ENCODE measurements at regions not wholly inside any gene's neighbourhood (a gene's known extent, or its start where the extent isn't known, plus 50 kb on each side); places are given as distances from the start of the nearest gene placed in this dataset.

DNA sequence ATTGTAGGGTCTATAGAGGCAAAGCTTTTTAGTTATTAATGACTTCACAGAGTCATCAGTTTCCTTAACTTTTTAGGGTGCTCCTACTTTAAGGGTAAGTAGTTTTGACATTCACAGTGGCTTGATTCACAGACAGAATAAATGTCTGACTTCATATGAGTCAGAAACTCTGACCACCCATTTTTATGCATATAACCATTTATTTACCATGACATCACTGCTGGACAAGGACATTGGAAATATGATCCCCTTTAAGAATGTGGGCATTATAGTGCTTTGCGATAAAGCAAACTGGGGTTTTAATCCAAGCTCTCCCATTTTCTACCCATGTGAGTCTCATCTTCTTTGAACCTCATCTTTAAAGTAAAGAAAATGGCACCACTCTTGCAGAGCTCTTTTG is 162.0 kb upstream of the MC4R start:
- H3K27me3 ChIP-seq (ENCODE audit: control insufficient read depth, insufficient read depth, low read length), result no peaks in the 10 kb centered on the region
- in situ Hi-C loops (cut with HindIII; ENCODE audit: low pct_unique_long_range_greater_than_20kb, low sequenced_read_pairs) (no loop called here), intact Hi-C loops (cut with micrococcal nuclease; ENCODE audit: unreplicated experiment) (no loop called here)
- H3K36me3 ChIP-seq (ENCODE audit: control insufficient read depth, insufficient read depth, low read length), result no peaks in the 10 kb centered on the region
- no peak for TF ChIP-seq SIN3A (IDR thresholded peaks at IDR 0.05; ENCODE audit: borderline replicate concordance, insufficient read depth, low read depth, low read length)
- TF ChIP-seq, protein P1, sequence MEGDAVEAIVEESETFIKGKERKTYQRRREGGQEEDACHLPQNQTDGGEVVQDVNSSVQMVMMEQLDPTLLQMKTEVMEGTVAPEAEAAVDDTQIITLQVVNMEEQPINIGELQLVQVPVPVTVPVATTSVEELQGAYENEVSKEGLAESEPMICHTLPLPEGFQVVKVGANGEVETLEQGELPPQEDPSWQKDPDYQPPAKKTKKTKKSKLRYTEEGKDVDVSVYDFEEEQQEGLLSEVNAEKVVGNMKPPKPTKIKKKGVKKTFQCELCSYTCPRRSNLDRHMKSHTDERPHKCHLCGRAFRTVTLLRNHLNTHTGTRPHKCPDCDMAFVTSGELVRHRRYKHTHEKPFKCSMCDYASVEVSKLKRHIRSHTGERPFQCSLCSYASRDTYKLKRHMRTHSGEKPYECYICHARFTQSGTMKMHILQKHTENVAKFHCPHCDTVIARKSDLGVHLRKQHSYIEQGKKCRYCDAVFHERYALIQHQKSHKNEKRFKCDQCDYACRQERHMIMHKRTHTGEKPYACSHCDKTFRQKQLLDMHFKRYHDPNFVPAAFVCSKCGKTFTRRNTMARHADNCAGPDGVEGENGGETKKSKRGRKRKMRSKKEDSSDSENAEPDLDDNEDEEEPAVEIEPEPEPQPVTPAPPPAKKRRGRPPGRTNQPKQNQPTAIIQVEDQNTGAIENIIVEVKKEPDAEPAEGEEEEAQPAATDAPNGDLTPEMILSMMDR (IDR thresholded peaks at IDR 0.05), result no peak
- TF ChIP-seq, protein P2, sequence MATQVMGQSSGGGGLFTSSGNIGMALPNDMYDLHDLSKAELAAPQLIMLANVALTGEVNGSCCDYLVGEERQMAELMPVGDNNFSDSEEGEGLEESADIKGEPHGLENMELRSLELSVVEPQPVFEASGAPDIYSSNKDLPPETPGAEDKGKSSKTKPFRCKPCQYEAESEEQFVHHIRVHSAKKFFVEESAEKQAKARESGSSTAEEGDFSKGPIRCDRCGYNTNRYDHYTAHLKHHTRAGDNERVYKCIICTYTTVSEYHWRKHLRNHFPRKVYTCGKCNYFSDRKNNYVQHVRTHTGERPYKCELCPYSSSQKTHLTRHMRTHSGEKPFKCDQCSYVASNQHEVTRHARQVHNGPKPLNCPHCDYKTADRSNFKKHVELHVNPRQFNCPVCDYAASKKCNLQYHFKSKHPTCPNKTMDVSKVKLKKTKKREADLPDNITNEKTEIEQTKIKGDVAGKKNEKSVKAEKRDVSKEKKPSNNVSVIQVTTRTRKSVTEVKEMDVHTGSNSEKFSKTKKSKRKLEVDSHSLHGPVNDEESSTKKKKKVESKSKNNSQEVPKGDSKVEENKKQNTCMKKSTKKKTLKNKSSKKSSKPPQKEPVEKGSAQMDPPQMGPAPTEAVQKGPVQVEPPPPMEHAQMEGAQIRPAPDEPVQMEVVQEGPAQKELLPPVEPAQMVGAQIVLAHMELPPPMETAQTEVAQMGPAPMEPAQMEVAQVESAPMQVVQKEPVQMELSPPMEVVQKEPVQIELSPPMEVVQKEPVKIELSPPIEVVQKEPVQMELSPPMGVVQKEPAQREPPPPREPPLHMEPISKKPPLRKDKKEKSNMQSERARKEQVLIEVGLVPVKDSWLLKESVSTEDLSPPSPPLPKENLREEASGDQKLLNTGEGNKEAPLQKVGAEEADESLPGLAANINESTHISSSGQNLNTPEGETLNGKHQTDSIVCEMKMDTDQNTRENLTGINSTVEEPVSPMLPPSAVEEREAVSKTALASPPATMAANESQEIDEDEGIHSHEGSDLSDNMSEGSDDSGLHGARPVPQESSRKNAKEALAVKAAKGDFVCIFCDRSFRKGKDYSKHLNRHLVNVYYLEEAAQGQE (IDR thresholded peaks at IDR 0.05; ENCODE audit: insufficient read depth in 1 of 2, low read depth in 2 of 2, low read length in 1 of 2), result no peak
- no peak for TF ChIP-seq POLR2AphosphoS5 (IDR thresholded peaks at IDR 0.05; ENCODE audit: low read depth, low read length)
- no peak for TF ChIP-seq TCF7L2 (IDR thresholded peaks at IDR 0.05; ENCODE audit: low read depth, low read length)
- no peaks in the 10 kb centered on the region for H3K9me3 ChIP-seq (ENCODE audit: control insufficient read depth, insufficient read depth, low read depth, low read length)
- ATAC-seq (no peak), DNase-seq (ENCODE audit: low read depth, low spot score) (no peak)
- no peaks in the 10 kb centered on the region for H3K4me1 ChIP-seq (ENCODE audit: control insufficient read depth, insufficient read depth, low read length)
- no TSS peak for BruUV-seq (replicated peaks)
- no peak overlapping the region for H3K27ac ChIP-seq (ENCODE audit: low read length)
- CTCF ChIA-PET, result no interaction called here
- POLR2A ChIA-PET, result no interaction called here
- H3K4me3 ChIP-seq (ENCODE audit: low read depth in 2 of 2, low read length in 2 of 2), result no peak overlapping the region

DNA sequence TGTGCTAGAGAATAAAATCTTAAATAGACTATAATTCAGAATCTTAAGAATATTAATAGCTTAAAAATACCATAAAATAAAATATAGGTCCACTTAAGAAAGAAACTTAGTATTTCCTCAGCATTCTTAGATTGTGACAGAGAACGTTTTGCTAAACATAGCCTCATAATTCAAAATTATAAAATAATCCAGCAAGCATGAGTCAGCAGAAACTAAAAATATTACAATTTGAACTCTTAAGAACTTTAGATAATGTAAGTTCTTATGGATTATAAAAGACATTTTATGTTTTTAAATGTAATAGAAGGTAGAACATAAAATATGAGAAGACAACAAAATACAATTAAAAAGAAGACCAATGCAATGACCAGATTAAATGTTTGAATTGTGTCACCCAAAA is 164.5 kb upstream of the MC4R start:
- ATAC-seq, result no peak
- POLR2A ChIA-PET, result no interaction called here
- TF ChIP-seq, protein P2 (IDR thresholded peaks at IDR 0.05; ENCODE audit: insufficient read depth in 1 of 2, low read depth in 2 of 2, low read length in 1 of 2), result no peak
- no peak for TF ChIP-seq SIN3A (IDR thresholded peaks at IDR 0.05; ENCODE audit: borderline replicate concordance, insufficient read depth, low read depth, low read length)
- BruUV-seq (replicated peaks), result no TSS peak
- in situ Hi-C loops (cut with HindIII; ENCODE audit: low pct_unique_long_range_greater_than_20kb, low sequenced_read_pairs), result no loop called here
- Histone ChIP-seq H3K9me3 (ENCODE audit: control insufficient read depth, insufficient read depth, low read depth, low read length) (no peaks in the 10 kb centered on the region), H3K27me3 (ENCODE audit: control insufficient read depth, insufficient read depth, low read length) (no peaks in the 10 kb centered on the region), H3K4me1 (ENCODE audit: control insufficient read depth, insufficient read depth, low read length) (no peaks in the 10 kb centered on the region), H3K36me3 (ENCODE audit: control insufficient read depth, insufficient read depth, low read length) (no peaks in the 10 kb centered on the region), H3K4me3 (ENCODE audit: low read depth in 2 of 2, low read length in 2 of 2) (no peak overlapping the region), H3K27ac (ENCODE audit: low read length) (no peak overlapping the region)
- CTCF ChIA-PET, result no interaction called here
- intact Hi-C loops (cut with micrococcal nuclease; ENCODE audit: unreplicated experiment), result no loop called here
- no peak for DNase-seq (ENCODE audit: low read depth, low spot score)
